Glutamatergic neuron (in vitro differentiated cells): ENCODE measurements at regions not wholly inside any gene's neighbourhood (a gene's known extent, or its start where the extent isn't known, plus 50 kb on each side); places are given as distances from the start of the nearest gene placed in this dataset.

ENCODE experiments used
- DNase-seq: peaks from one replicate; pipeline ENCODE4 v3.0.0; 2022
- H3K27ac Mint-ChIP-seq: one replicate; pipeline ENCODE4 v1.8.0; 2020; ENCODE audit warnings: mild to moderate bottlenecking, mixed read lengths, inconsistent platforms; ENCODE audit not compliant: unreplicated experiment
- H3K27me3 Mint-ChIP-seq: one replicate; pipeline ENCODE4 v1.8.0; 2020; ENCODE audit warnings: mild to moderate bottlenecking, moderate library complexity, mixed read lengths, inconsistent platforms; ENCODE audit not compliant: unreplicated experiment
- H3K36me3 Mint-ChIP-seq: one replicate; pipeline ENCODE4 v1.8.0; 2020; ENCODE audit warnings: mild to moderate bottlenecking, mixed read lengths, inconsistent platforms; ENCODE audit not compliant: unreplicated experiment
- H3K4me1 Mint-ChIP-seq: one replicate; pipeline ENCODE4 v1.8.0; 2020; ENCODE audit warnings: mild to moderate bottlenecking, low read depth, mixed read lengths, inconsistent platforms; ENCODE audit not compliant: unreplicated experiment
- H3K4me3 Mint-ChIP-seq: one replicate; pipeline ENCODE4 v1.8.0; 2020; ENCODE audit warnings: mild to moderate bottlenecking, mixed read lengths, inconsistent platforms; ENCODE audit not compliant: unreplicated experiment
- H3K9me3 Mint-ChIP-seq: one replicate; pipeline ENCODE4 v1.8.0; 2020; ENCODE audit warnings: mild to moderate bottlenecking, moderate library complexity, mixed read lengths, inconsistent platforms; ENCODE audit not compliant: unreplicated experiment
- TF ChIP-seq, protein P1 (sequence below): fragments of 200-600 bp; sonication (generic); IDR thresholded peaks from one replicate; pipeline ENCODE4 v1.5.0; 2021; ENCODE audit not compliant: partially characterized antibody, unreplicated experiment

DNA sequence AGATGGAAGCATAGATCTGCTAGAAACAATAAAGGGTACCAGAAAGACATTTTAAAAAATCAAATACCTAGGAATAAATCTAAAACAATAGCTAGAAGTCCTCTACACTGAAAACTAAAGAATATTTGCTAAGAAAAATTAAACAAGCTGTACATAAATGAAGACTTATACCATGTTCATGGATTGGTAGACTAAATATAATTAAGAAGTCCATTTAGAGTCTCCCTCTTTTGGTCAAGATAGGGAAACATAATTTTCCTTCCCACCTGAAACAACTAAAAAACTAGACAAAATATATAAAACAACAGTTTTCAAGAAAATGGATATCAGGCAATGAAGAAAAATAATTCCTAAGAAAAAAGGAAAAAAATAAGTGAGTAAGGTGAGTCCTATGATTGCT, 120.0 kb upstream of the TAB2 start:
- Mint-ChIP-seq H3K4me1 (no peaks in the 10 kb centered on the region), H3K9me3 (no peaks in the 10 kb centered on the region), H3K36me3 (no peaks in the 10 kb centered on the region), H3K27ac (no peak overlapping the region), H3K4me3 (no peak overlapping the region), H3K27me3 (no peaks in the 10 kb centered on the region)
- no peak for DNase-seq
- TF ChIP-seq, protein P1, sequence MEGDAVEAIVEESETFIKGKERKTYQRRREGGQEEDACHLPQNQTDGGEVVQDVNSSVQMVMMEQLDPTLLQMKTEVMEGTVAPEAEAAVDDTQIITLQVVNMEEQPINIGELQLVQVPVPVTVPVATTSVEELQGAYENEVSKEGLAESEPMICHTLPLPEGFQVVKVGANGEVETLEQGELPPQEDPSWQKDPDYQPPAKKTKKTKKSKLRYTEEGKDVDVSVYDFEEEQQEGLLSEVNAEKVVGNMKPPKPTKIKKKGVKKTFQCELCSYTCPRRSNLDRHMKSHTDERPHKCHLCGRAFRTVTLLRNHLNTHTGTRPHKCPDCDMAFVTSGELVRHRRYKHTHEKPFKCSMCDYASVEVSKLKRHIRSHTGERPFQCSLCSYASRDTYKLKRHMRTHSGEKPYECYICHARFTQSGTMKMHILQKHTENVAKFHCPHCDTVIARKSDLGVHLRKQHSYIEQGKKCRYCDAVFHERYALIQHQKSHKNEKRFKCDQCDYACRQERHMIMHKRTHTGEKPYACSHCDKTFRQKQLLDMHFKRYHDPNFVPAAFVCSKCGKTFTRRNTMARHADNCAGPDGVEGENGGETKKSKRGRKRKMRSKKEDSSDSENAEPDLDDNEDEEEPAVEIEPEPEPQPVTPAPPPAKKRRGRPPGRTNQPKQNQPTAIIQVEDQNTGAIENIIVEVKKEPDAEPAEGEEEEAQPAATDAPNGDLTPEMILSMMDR, result no peak

DNA sequence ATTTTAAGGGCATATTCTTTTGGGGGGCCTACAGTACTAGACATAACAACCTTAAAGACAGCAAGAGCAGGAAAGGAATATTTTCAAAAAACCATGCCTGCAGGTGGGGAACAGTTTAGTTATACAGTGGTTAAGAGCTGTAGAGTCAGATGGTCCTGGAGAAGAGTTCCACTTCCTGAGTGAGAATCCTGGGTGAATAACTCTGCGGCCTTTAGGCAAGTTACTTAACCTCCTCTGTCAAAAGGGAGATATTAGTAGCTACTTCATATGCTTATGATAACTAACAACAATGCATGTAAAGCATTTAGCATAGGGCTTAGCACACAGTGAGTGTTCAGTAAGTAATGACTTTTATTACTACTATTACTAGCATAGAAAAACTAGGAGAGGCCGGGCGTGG, 119.2 kb upstream of the TAB2 start:
- Mint-ChIP-seq H3K9me3 (no peaks in the 10 kb centered on the region), H3K27me3 (no peaks in the 10 kb centered on the region), H3K27ac (no peak overlapping the region), H3K36me3 (no peaks in the 10 kb centered on the region), H3K4me1 (no peaks in the 10 kb centered on the region), H3K4me3 (no peak overlapping the region)
- DNase-seq, result no peak
- TF ChIP-seq, protein P1, result no peak

DNA sequence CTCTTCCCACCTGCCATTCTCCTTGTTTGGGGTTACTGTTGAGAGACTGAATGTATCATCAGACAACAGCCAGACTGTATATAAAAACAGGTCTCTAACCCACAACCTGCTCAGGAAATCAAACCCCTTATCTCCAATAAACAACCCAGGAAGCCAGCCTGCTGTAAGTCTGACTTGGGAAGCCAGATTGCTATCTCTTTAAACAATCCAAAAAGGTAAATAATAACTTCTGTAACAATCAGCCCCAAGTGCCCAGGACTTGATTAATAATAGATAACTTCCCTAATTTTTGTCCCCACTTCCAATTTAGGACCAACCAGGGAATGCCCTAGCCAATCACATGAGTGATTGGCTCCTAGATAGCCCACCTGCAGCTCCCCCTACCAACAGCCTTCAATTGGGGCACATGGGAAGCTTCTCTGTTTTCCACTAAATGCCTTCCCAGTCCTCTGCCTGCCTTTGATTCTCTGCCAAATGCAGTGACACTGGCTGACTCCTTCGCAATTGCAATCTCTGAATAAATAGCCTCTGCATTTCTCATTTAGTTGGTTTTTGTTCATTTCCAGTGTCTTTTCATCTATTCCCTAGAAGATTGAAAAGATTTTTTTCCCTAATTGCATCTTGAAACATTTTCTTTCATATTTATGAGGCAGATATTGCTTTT, 117.1 kb upstream of the TAB2 start:
- no peaks in the 10 kb centered on the region for H3K36me3 Mint-ChIP-seq
- H3K27me3 Mint-ChIP-seq, result no peaks in the 10 kb centered on the region
- TF ChIP-seq, protein P1, result no peak
- no peak overlapping the region for H3K27ac Mint-ChIP-seq
- DNase-seq, result no peak
- H3K9me3 Mint-ChIP-seq, result no peaks in the 10 kb centered on the region
- H3K4me3 Mint-ChIP-seq, result no peak overlapping the region
- no peaks in the 10 kb centered on the region for H3K4me1 Mint-ChIP-seq

DNA sequence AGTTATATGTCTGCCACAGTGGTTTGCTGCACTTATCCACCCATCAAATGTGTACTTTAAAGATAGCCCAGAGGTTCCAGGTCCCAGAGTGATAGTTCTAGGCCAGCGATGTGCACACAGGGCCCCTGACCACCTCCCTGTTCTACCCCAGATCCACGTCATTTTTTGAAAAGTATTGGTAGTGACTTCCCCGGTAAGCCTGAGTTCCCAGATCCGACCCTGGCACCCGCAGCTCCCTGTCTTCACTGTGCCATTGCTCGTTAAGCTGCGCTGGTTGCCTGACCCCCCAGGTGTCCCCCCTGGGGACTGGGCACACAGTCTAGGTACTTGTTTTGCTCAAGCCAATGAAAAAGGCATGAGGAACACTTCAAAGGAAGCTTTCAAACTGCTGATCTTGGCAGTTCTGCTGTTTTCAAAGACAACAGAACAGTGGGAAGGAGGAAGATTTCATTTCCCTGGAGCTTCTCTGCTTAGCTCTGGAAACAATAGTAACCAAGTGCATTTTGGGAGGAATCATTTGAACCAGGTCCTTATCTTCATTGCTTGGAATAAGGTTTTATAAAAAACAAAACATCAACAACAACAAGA, 116.3 kb upstream of the TAB2 start:
- H3K27ac Mint-ChIP-seq, result no peak overlapping the region
- no peaks in the 10 kb centered on the region for H3K9me3 Mint-ChIP-seq

DNA sequence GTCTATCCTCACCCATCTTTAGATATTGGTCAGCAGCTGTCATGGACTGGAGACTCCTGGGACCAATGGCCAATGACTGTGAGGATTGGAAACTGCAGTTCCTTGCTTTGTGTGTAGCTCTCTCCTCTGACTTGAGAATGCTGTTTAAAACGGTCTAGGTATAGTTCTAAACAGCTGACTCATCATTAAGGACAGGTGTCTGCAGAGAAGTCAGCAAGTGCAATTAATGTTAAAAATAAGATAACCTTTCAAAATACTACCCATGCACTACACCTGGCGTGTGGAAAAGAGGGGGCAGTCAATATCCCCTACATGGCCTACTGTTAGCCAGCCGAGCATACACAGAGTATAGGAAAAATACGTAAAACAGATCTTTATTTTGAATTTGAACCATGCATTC, 115.4 kb upstream of the TAB2 start:
- no peaks in the 10 kb centered on the region for H3K36me3 Mint-ChIP-seq
- peaks cover 2% of the 10 kb centered on the region for H3K27me3 Mint-ChIP-seq
- H3K27ac Mint-ChIP-seq, result no peak overlapping the region
- H3K4me3 Mint-ChIP-seq, result no peak overlapping the region
- no peaks in the 10 kb centered on the region for H3K9me3 Mint-ChIP-seq
- DNase-seq, result no peak
- TF ChIP-seq, protein P1, result no peak
- no peaks in the 10 kb centered on the region for H3K4me1 Mint-ChIP-seq

More for the DNA sequence above, 116.3 kb upstream of the TAB2 start:
- Mint-ChIP-seq H3K27me3 (peaks cover 2% of the 10 kb centered on the region), H3K36me3 (no peaks in the 10 kb centered on the region), H3K4me3 (no peak overlapping the region), H3K4me1 (no peaks in the 10 kb centered on the region)
- TF ChIP-seq, protein P1, result no peak
- no peak for DNase-seq
